ENCODE measurements at regions not wholly inside any gene's neighbourhood (a gene's known extent, or its start where the extent isn't known, plus 50 kb on each side); places are given as distances from the start of the nearest gene placed in this dataset.

GRCh38 chr16:5416013-5416412 is 318.4 kb upstream of the EEF2KMT start:
- TF ChIP-seq CTCF (IDR thresholded peaks at IDR 0.05; ENCODE audit: low read depth, low read length) (no peak), EZH2phosphoT487 (IDR thresholded peaks at IDR 0.05; ENCODE audit: low read depth) (no peak)
